ENCODE measurements at regions not wholly inside any gene's neighbourhood (a gene's known extent, or its start where the extent isn't known, plus 50 kb on each side); places are given as distances from the start of the nearest gene placed in this dataset.
A peak's percentile ranks its signal among the peaks of the same experiment; 100 is the strongest.

DNA sequence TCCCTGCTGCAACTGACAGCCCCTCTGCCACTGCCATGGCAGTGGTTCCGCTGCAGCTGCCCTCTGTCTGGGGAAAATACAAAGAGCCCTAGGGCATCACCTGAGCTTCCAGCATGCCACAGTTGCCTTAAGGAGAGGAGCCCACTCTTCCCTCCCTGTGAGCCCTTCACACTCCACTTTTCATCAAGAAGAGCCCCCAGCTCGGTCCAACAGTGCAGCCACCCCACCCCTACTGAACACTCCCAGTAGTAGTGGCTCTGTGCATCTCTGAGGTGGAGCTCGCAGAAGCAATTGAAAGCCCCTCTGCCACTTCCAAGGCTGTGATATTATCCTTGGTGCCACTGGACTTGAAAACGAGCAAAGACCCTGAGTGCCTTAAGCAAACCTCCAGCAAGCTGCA lies 696.8 kb upstream of the COX7C start:
- no peak overlapping the region for H3K4me2 ChIP-seq
- H3F3A ChIP-seq (ENCODE audit: insufficient read depth, low read depth), result no peaks in the 10 kb centered on the region
- H3K79me2 ChIP-seq (ENCODE audit: low read depth), result no peaks in the 10 kb centered on the region
- H3K4me1 ChIP-seq (replicated peaks; ENCODE audit: insufficient read depth), result no peaks in the 10 kb centered on the region
- no peak overlapping the region for H2AFZ ChIP-seq
- ChIA-PET CTCF (no interaction called here), POLR2A (ENCODE audit: unreplicated experiment) (no interaction called here)
- no peaks in the 10 kb centered on the region for H4K20me1 ChIP-seq (ENCODE audit: insufficient read depth)
- no peak overlapping the region for H3K4me3 ChIP-seq
- no TSS peak for BruUV-seq (replicated peaks)
- no peaks in the 10 kb centered on the region for H3K36me3 ChIP-seq (ENCODE audit: low read depth)
- no peaks in the 10 kb centered on the region for H3K9me3 ChIP-seq (ENCODE audit: insufficient read depth, low read depth)
- intact Hi-C loops (cut with micrococcal nuclease; ENCODE audit: unreplicated experiment), result no loop called here
- H3K9me2 ChIP-seq (ENCODE audit: insufficient read depth), result no peaks in the 10 kb centered on the region
- DNase-seq, result no peak
- no peaks in the 10 kb centered on the region for H3K27me3 ChIP-seq (ENCODE audit: insufficient read depth, low read depth)
- H3K27ac ChIP-seq, result no peak overlapping the region
- TF ChIP-seq EZH2 (IDR thresholded peaks at IDR 0.05; ENCODE audit: low read depth), result no peak
- TF ChIP-seq, protein P1, sequence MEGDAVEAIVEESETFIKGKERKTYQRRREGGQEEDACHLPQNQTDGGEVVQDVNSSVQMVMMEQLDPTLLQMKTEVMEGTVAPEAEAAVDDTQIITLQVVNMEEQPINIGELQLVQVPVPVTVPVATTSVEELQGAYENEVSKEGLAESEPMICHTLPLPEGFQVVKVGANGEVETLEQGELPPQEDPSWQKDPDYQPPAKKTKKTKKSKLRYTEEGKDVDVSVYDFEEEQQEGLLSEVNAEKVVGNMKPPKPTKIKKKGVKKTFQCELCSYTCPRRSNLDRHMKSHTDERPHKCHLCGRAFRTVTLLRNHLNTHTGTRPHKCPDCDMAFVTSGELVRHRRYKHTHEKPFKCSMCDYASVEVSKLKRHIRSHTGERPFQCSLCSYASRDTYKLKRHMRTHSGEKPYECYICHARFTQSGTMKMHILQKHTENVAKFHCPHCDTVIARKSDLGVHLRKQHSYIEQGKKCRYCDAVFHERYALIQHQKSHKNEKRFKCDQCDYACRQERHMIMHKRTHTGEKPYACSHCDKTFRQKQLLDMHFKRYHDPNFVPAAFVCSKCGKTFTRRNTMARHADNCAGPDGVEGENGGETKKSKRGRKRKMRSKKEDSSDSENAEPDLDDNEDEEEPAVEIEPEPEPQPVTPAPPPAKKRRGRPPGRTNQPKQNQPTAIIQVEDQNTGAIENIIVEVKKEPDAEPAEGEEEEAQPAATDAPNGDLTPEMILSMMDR (conservative IDR thresholded peaks at IDR 0.05), result no peak

DNA sequence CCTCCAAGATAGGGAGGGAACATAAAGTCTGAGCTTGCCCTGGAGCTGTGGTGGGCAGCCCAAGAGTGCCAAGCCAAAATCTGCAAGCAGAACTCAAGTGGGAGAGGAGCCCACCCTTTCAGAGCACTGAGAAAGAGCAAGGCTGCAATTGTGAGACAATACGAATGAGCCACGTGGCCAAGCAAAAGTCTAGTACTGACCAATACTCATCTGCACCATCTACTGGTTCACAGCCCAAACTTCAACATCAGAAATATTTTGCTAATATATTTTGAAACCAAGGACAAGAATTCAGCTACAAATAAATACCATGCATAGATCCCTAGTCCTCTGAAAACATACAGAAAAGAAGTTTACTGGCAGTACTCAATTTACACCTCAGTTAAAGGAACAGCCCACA lies 696.2 kb upstream of the COX7C start:
- CTCF ChIA-PET, result no interaction called here
- no peak for DNase-seq

DNA sequence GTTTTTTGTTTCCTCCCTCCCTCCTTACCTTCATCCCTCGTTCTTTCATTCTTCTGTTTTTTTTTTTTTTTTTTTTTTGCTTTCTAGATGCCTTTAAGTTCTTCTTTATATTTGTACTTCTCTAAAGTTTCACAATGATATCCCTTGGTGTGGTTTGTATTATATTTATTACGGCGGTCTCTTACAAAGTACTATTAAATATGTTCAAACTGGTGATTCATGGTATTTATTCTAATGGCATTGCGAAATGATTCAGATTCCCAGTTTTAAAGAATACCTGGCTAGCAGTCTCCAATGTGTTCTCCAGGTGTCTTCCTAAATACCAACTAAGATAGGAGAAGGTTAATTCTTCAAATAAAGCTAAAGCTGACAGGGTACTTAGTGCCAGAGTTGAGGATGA lies 690.1 kb upstream of the COX7C start:
- H3K9me2 ChIP-seq (ENCODE audit: insufficient read depth), result no peaks in the 10 kb centered on the region
- POLR2A ChIA-PET (ENCODE audit: unreplicated experiment), result no interaction called here
- BruUV-seq (replicated peaks), result no TSS peak

More for the DNA sequence above, 696.2 kb upstream of the COX7C start:
- H3K9me3 ChIP-seq (ENCODE audit: insufficient read depth, low read depth), result no peaks in the 10 kb centered on the region
- no peaks in the 10 kb centered on the region for H3K4me1 ChIP-seq (replicated peaks; ENCODE audit: insufficient read depth)
- no peak overlapping the region for H3K4me3 ChIP-seq
- no peaks in the 10 kb centered on the region for H3F3A ChIP-seq (ENCODE audit: insufficient read depth, low read depth)
- no peaks in the 10 kb centered on the region for H3K27me3 ChIP-seq (ENCODE audit: insufficient read depth, low read depth)
- intact Hi-C loops (cut with micrococcal nuclease; ENCODE audit: unreplicated experiment), result no loop called here
- no peaks in the 10 kb centered on the region for H3K79me2 ChIP-seq (ENCODE audit: low read depth)
- H3K9me2 ChIP-seq (ENCODE audit: insufficient read depth), result no peaks in the 10 kb centered on the region
- no peak overlapping the region for H3K27ac ChIP-seq
- H3K36me3 ChIP-seq (ENCODE audit: low read depth), result no peaks in the 10 kb centered on the region
- no peaks in the 10 kb centered on the region for H4K20me1 ChIP-seq (ENCODE audit: insufficient read depth)
- H3K4me2 ChIP-seq, result no peak overlapping the region
- H2AFZ ChIP-seq, result no peak overlapping the region
- BruUV-seq (replicated peaks), result no TSS peak
- TF ChIP-seq EZH2 (IDR thresholded peaks at IDR 0.05; ENCODE audit: low read depth), result no peak
- TF ChIP-seq, protein P1 (conservative IDR thresholded peaks at IDR 0.05), result peak; percentile 43
- POLR2A ChIA-PET (ENCODE audit: unreplicated experiment), result no interaction called here

More for the DNA sequence above, 690.1 kb upstream of the COX7C start:
- intact Hi-C loops (cut with micrococcal nuclease; ENCODE audit: unreplicated experiment), result no loop called here
- TF ChIP-seq EZH2 (IDR thresholded peaks at IDR 0.05; ENCODE audit: low read depth), result no peak
- TF ChIP-seq, protein P1 (conservative IDR thresholded peaks at IDR 0.05), result no peak
- H3K4me1 ChIP-seq (replicated peaks; ENCODE audit: insufficient read depth), result no peaks in the 10 kb centered on the region
- no peak overlapping the region for H3K27ac ChIP-seq
- CTCF ChIA-PET, result no interaction called here
- no peaks in the 10 kb centered on the region for H3F3A ChIP-seq (ENCODE audit: insufficient read depth, low read depth)
- H3K4me2 ChIP-seq, result no peak overlapping the region
- no peaks in the 10 kb centered on the region for H4K20me1 ChIP-seq (ENCODE audit: insufficient read depth)
- no peaks in the 10 kb centered on the region for H3K36me3 ChIP-seq (ENCODE audit: low read depth)
- H3K27me3 ChIP-seq (ENCODE audit: insufficient read depth, low read depth), result no peaks in the 10 kb centered on the region
- no peaks in the 10 kb centered on the region; the same call in 1 of the 2 replicates for H3K9me3 ChIP-seq (ENCODE audit: insufficient read depth, low read depth)
- DNase-seq, result no peak
- no peak overlapping the region for H3K4me3 ChIP-seq
- no peaks in the 10 kb centered on the region for H3K79me2 ChIP-seq (ENCODE audit: low read depth)
- H2AFZ ChIP-seq, result no peak overlapping the region
